ENCODE measurements at regions not wholly inside any gene's neighbourhood (a gene's known extent, or its start where the extent isn't known, plus 50 kb on each side); places are given as distances from the start of the nearest gene placed in this dataset.

GRCh38 chr5:53240661-53241060 is 131.1 kb upstream of the MOCS2 start:
- Histone ChIP-seq H3K27ac (ENCODE audit: low read depth, low read length) (no peak overlapping the region), H4K20me1 (ENCODE audit: insufficient read depth, low read length) (no peaks in the 10 kb centered on the region), H3K4me3 (ENCODE audit: insufficient read depth, low read length) (no peak overlapping the region), H3K9me3 (ENCODE audit: low read depth, low read length) (no peaks in the 10 kb centered on the region), H3K27me3 (ENCODE audit: insufficient read depth, low read length) (no peaks in the 10 kb centered on the region), H3K4me1 (ENCODE audit: insufficient read depth, low read length) (peaks cover 14% of the 10 kb centered on the region), H2AFZ (ENCODE audit: low read length) (no peak overlapping the region), H3K79me2 (ENCODE audit: insufficient read depth, low read length) (no peaks in the 10 kb centered on the region), H3K4me2 (ENCODE audit: insufficient read depth, low read length) (no peak overlapping the region), H3K36me3 (ENCODE audit: insufficient read depth, low read length) (no peaks in the 10 kb centered on the region)
- DNase-seq (ENCODE audit: insufficient read length, low spot score, missing footprints): no peak
- TF ChIP-seq CTCF (IDR thresholded peaks at IDR 0.05; ENCODE audit: extremely low read depth, low read depth, low read length): no peak

GRCh38 chr5:53241572-53241971 is 132.0 kb upstream of the MOCS2 start:
- no peak for TF ChIP-seq CTCF (IDR thresholded peaks at IDR 0.05; ENCODE audit: extremely low read depth, low read depth, low read length)
- Histone ChIP-seq H3K27ac (ENCODE audit: low read depth, low read length) (no peak overlapping the region), H3K4me2 (ENCODE audit: insufficient read depth, low read length) (no peak overlapping the region), H3K79me2 (ENCODE audit: insufficient read depth, low read length) (no peaks in the 10 kb centered on the region), H3K36me3 (ENCODE audit: insufficient read depth, low read length) (no peaks in the 10 kb centered on the region), H3K4me1 (ENCODE audit: insufficient read depth, low read length) (peaks cover 24% of the 10 kb centered on the region), H2AFZ (ENCODE audit: low read length) (no peak overlapping the region), H3K9me3 (ENCODE audit: low read depth, low read length) (no peaks in the 10 kb centered on the region), H4K20me1 (ENCODE audit: insufficient read depth, low read length) (no peaks in the 10 kb centered on the region), H3K4me3 (ENCODE audit: insufficient read depth, low read length) (no peak overlapping the region), H3K27me3 (ENCODE audit: insufficient read depth, low read length) (no peaks in the 10 kb centered on the region)
- no peak for DNase-seq (ENCODE audit: insufficient read length, low spot score, missing footprints)

GRCh38 chr5:53243403-53243802 is 133.8 kb upstream of the MOCS2 start:
- H3K9me3 ChIP-seq (ENCODE audit: low read depth, low read length): no peaks in the 10 kb centered on the region
- H3K27me3 ChIP-seq (ENCODE audit: insufficient read depth, low read length): no peaks in the 10 kb centered on the region
- no peak for DNase-seq (ENCODE audit: insufficient read length, low spot score, missing footprints)
- no peak overlapping the region for H3K27ac ChIP-seq (ENCODE audit: low read depth, low read length)
- no peak overlapping the region for H2AFZ ChIP-seq (ENCODE audit: low read length)
- H3K4me3 ChIP-seq (ENCODE audit: insufficient read depth, low read length): no peak overlapping the region
- no peaks in the 10 kb centered on the region for H3K79me2 ChIP-seq (ENCODE audit: insufficient read depth, low read length)
- no peaks in the 10 kb centered on the region for H4K20me1 ChIP-seq (ENCODE audit: insufficient read depth, low read length)
- no peak overlapping the region for H3K4me2 ChIP-seq (ENCODE audit: insufficient read depth, low read length)
- peaks cover 27% of the 10 kb centered on the region for H3K4me1 ChIP-seq (ENCODE audit: insufficient read depth, low read length)
- TF ChIP-seq CTCF (IDR thresholded peaks at IDR 0.05; ENCODE audit: extremely low read depth, low read depth, low read length): no peak
- no peaks in the 10 kb centered on the region for H3K36me3 ChIP-seq (ENCODE audit: insufficient read depth, low read length)

- DNase-seq (ENCODE audit: insufficient read length, low spot score, missing footprints): no peak
- no peaks in the 10 kb centered on the region for H3K9me3 ChIP-seq (ENCODE audit: low read depth, low read length)
- peak overlapping the region; percentile 65 for H3K4me2 ChIP-seq (ENCODE audit: insufficient read depth, low read length)
- no peaks in the 10 kb centered on the region for H4K20me1 ChIP-seq (ENCODE audit: insufficient read depth, low read length)
- no peaks in the 10 kb centered on the region for H3K79me2 ChIP-seq (ENCODE audit: insufficient read depth, low read length)
- H3K27ac ChIP-seq (ENCODE audit: low read depth, low read length): peak overlapping the region; percentile 58
- H3K4me1 ChIP-seq (ENCODE audit: insufficient read depth, low read length): peaks cover 31% of the 10 kb centered on the region
- peak overlapping the region; percentile 56 for H2AFZ ChIP-seq (ENCODE audit: low read length)
- no peak for TF ChIP-seq CTCF (IDR thresholded peaks at IDR 0.05; ENCODE audit: extremely low read depth, low read depth, low read length)
- no peaks in the 10 kb centered on the region for H3K36me3 ChIP-seq (ENCODE audit: insufficient read depth, low read length)
- no peak overlapping the region for H3K4me3 ChIP-seq (ENCODE audit: insufficient read depth, low read length)
- H3K27me3 ChIP-seq (ENCODE audit: insufficient read depth, low read length): no peaks in the 10 kb centered on the region
These were observed 136.7 kb upstream of the MOCS2 start for GRCh38 chr5:53246042-53246836.

All from osteoblast (primary cell).